Liver (tissue), 8 donors: ENCODE measurements at regions not wholly inside any gene's neighbourhood (a gene's known extent, or its start where the extent isn't known, plus 50 kb on each side); places are given as distances from the start of the nearest gene placed in this dataset.

Source experiments
- DNase-seq: peaks from one replicate; pipeline ENCODE4 v3.0.0-alpha.2; 2017; ENCODE audit warnings: low spot score
- H3K27ac ChIP-seq, 2 donors: one replicate each; pipeline ENCODE4 v1.7.0; 2013; ENCODE audit warnings: inconsistent platforms in 2 of 2, low read length in 2 of 2, control low read depth in 1 of 2, low read depth in 1 of 2, mild to moderate bottlenecking in 1 of 2
- H3K27me3 ChIP-seq, 4 donors: one replicate each; pipeline versions ENCODE4 v1.6.1 to v1.7.0; 2013; ENCODE audit warnings: low read length in 3 of 4, inconsistent platforms in 1 of 4, mild to moderate bottlenecking in 1 of 4, moderate library complexity in 1 of 4; ENCODE audit not compliant: control insufficient read depth in 4 of 4, insufficient read depth in 4 of 4
- H3K36me3 ChIP-seq, 4 donors: one replicate each; pipeline versions ENCODE4 v1.6.1 to v1.7.0; 2013; ENCODE audit warnings: low read length in 3 of 4, mild to moderate bottlenecking in 3 of 4, low read depth in 1 of 4, moderate library complexity in 1 of 4; ENCODE audit not compliant: control insufficient read depth in 4 of 4, insufficient read depth in 3 of 4
- H3K4me1 ChIP-seq, 4 donors: one replicate each; pipeline versions ENCODE4 v1.6.1 to v1.7.0; 2013; ENCODE audit warnings: low read length in 3 of 4, mild to moderate bottlenecking in 3 of 4, moderate library complexity in 1 of 4; ENCODE audit not compliant: control insufficient read depth in 4 of 4, insufficient read depth in 4 of 4
- H3K4me3 ChIP-seq, 3 donors: one replicate each; pipeline versions ENCODE4 v1.6.1 to v1.7.0; 2013; ENCODE audit warnings: low read length in 3 of 3, control low read depth in 1 of 3, low read depth in 1 of 3, mild to moderate bottlenecking in 1 of 3
- H3K9ac ChIP-seq, 2 donors: one replicate each; pipeline ENCODE4 v1.7.0; 2013; ENCODE audit warnings: low read length in 2 of 2, mild to moderate bottlenecking in 2 of 2, moderate library complexity in 2 of 2, control low read depth in 1 of 2, low read depth in 1 of 2
- H3K9me3 ChIP-seq, 4 donors: one replicate each; pipeline versions ENCODE4 v1.6.1 to v1.7.0; 2013; ENCODE audit warnings: low read length in 3 of 4; ENCODE audit not compliant: control insufficient read depth in 4 of 4
- CTCF ChIP-seq: fragments of 150-350 bp; IDR thresholded peaks from 2 replicates; pipeline ENCODE4 v1.5.1; 2017; ENCODE audit warnings: improper control_type of control experiment, low read depth, low read length; ENCODE audit not compliant: missing input control
- EGR1 ChIP-seq, 2 donors: IDR thresholded peaks; 2 replicates each; pipeline ENCODE4 v1.6.1; 2016 to 2018; ENCODE audit warnings: antibody characterized with exemption in 2 of 2, low read depth in 2 of 2
- FOXA2 ChIP-seq: IDR thresholded peaks from 2 replicates; pipeline ENCODE4 v1.6.1; 2016; ENCODE audit warnings: antibody characterized with exemption
- GABPA ChIP-seq, 2 donors: IDR thresholded peaks in 1 of 2; conservative IDR thresholded peaks in 1 of 2; 2 replicates each; pipeline ENCODE4 v1.6.1; 2016; ENCODE audit warnings: antibody characterized with exemption in 2 of 2, mild to moderate bottlenecking in 1 of 2, moderate library complexity in 1 of 2
- HNF4G ChIP-seq: IDR thresholded peaks from 2 replicates; pipeline ENCODE4 v1.6.1; 2016; ENCODE audit warnings: antibody characterized with exemption
- NR2F2 ChIP-seq: IDR thresholded peaks from 2 replicates; pipeline ENCODE4 v1.6.1; 2016; ENCODE audit warnings: antibody characterized with exemption
- RAD21 ChIP-seq, 2 donors: IDR thresholded peaks; 2 replicates each; pipeline ENCODE4 v1.6.1; 2016; ENCODE audit warnings: antibody characterized with exemption in 2 of 2, mild to moderate bottlenecking in 2 of 2
- REST ChIP-seq: IDR thresholded peaks from 2 replicates; pipeline ENCODE4 v1.6.1; 2016; ENCODE audit warnings: antibody characterized with exemption, mild to moderate bottlenecking
- SP1 ChIP-seq: IDR thresholded peaks from 2 replicates; pipeline ENCODE4 v1.6.1; 2018; ENCODE audit warnings: antibody characterized with exemption, mild to moderate bottlenecking
- TAF1 ChIP-seq: conservative IDR thresholded peaks from 2 replicates; pipeline ENCODE4 v1.6.1; 2016; ENCODE audit warnings: antibody characterized with exemption, mild to moderate bottlenecking
- YY1 ChIP-seq: IDR thresholded peaks from 2 replicates; pipeline ENCODE4 v1.6.1; 2016; ENCODE audit warnings: antibody characterized with exemption, mild to moderate bottlenecking
- WGBS: extraction: QIAGEN DNeasy Blood & Tissue Kit; methylation state at CpG from one replicate; pipeline ENCODE4 v1.1.7; 2013; 5-methylcytosine and 5-hydroxymethylcytosine counted together
- TF ChIP-seq, protein P1 (sequence below): IDR thresholded peaks from 2 replicates; pipeline ENCODE4 v1.6.1; 2016; ENCODE audit warnings: antibody characterized with exemption
- TF ChIP-seq, protein P2 (sequence below): IDR thresholded peaks from 2 replicates; pipeline ENCODE4 v1.6.1; 2016; ENCODE audit warnings: antibody characterized with exemption
- donor health status: healthy.
- donor health status: healthy.
- donor health status: healthy.
- donor health status: healthy.
- donor health status: healthy.

- H3K36me3 ChIP-seq = no peaks in the 10 kb centered on the region
- H3K27me3 ChIP-seq = no peaks in the 10 kb centered on the region
- peaks cover 0 to 8% (median 6%) of the 10 kb centered on the region in 4 donors for H3K9me3 ChIP-seq
- H3K4me3 ChIP-seq = no peak overlapping the region
- DNase-seq = no peak
- no peak for TF ChIP-seq REST
- TF ChIP-seq, protein P1, sequence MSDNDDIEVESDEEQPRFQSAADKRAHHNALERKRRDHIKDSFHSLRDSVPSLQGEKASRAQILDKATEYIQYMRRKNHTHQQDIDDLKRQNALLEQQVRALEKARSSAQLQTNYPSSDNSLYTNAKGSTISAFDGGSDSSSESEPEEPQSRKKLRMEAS = no peak
- no peak overlapping the region for H3K27ac ChIP-seq
- no peaks in the 10 kb centered on the region for H3K4me1 ChIP-seq
- H3K9ac ChIP-seq = no peak overlapping the region
- 96% methylated on average over 1 of the region's 1 CpG for WGBS
Measured at GRCh38 chr15:35281515-35281914, 196.4 kb upstream of the NANOGP8 start.

GRCh38 chr15:35279811-35280210 is 194.7 kb upstream of the NANOGP8 start:
- TF ChIP-seq GABPA (IDR thresholded peaks at IDR 0.05 in 1 of 2, conservative IDR thresholded peaks at IDR 0.05 in 1 of 2) (no peak), FOXA2 (no peak), REST (no peak), RAD21 (IDR thresholded peaks at IDR 0.05) (no peak), YY1 (no peak), NR2F2 (no peak), SP1 (no peak), EGR1 (IDR thresholded peaks at IDR 0.05; ENCODE audit: low read depth in 2 of 2) (no peak), CTCF (no peak), HNF4G (no peak), TAF1 (no peak)
- TF ChIP-seq, protein P1 = no peak
- TF ChIP-seq, protein P2, sequence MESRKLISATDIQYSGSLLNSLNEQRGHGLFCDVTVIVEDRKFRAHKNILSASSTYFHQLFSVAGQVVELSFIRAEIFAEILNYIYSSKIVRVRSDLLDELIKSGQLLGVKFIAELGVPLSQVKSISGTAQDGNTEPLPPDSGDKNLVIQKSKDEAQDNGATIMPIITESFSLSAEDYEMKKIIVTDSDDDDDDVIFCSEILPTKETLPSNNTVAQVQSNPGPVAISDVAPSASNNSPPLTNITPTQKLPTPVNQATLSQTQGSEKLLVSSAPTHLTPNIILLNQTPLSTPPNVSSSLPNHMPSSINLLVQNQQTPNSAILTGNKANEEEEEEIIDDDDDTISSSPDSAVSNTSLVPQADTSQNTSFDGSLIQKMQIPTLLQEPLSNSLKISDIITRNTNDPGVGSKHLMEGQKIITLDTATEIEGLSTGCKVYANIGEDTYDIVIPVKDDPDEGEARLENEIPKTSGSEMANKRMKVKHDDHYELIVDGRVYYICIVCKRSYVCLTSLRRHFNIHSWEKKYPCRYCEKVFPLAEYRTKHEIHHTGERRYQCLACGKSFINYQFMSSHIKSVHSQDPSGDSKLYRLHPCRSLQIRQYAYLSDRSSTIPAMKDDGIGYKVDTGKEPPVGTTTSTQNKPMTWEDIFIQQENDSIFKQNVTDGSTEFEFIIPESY = no peak
- H3K27me3 ChIP-seq = no peaks in the 10 kb centered on the region
- H3K4me3 ChIP-seq = no peak overlapping the region
- no peak for DNase-seq
- H3K9me3 ChIP-seq = peaks cover 0 to 8% (median 6%) of the 10 kb centered on the region in 4 donors
- WGBS = 86% methylated on average over 1 of the region's 1 CpG
- no peaks in the 10 kb centered on the region for H3K4me1 ChIP-seq
- no peak overlapping the region for H3K9ac ChIP-seq
- no peak overlapping the region for H3K27ac ChIP-seq
- no peaks in the 10 kb centered on the region for H3K36me3 ChIP-seq
